Panc1 (cell line): ENCODE measurements at regions not wholly inside any gene's neighbourhood (a gene's known extent, or its start where the extent isn't known, plus 50 kb on each side); places are given as distances from the start of the nearest gene placed in this dataset.

Experiments used
- ATAC-seq: fragments of 200-7000 bp; cut with Tn5 transposase; 2 replicates; pipeline ENCODE4 v1.9.1; 2020; ENCODE audit warnings: mild to moderate bottlenecking, moderate library complexity
- BruUV-seq: library from RNA; stranded (reverse); fragments of 400-500 nt; replicated peaks from 2 replicates; lab custom pipeline; 2021; lab: Mats Ljungman, UMichigan
- CTCF ChIA-PET: fragments of 300-600 bp; sonication (Branson Sonifier 250); formaldehyde crosslinking; loops from one replicate; lab custom pipeline; 2022; ENCODE audit warnings: antibody characterized with exemption; lab: Charles Lee
- POLR2A ChIA-PET: fragments of 300-600 bp; sonication (Branson Sonifier 250); formaldehyde crosslinking; loops from one replicate; lab custom pipeline; 2022; ENCODE audit warnings: antibody characterized with exemption; lab: Charles Lee
- DNase-seq: peaks from one replicate; pipeline ENCODE4 v3.0.0-alpha.2; 2010; ENCODE audit warnings: low read depth, low spot score
- H3K27ac ChIP-seq: 2 replicates; pipeline ENCODE4 v1.5.1; 2011; ENCODE audit warnings: mild to moderate bottlenecking, low read length, inconsistent platforms
- H3K27me3 ChIP-seq: fragments of 200-500 bp; sonication (Bioruptor generic); 2 replicates; pipeline ENCODE4 v1.6.0; 2014; ENCODE audit warnings: low read length, inconsistent platforms; ENCODE audit not compliant: control insufficient read depth, insufficient read depth
- H3K36me3 ChIP-seq: fragments of 200-500 bp; sonication (Bioruptor generic); 2 replicates; pipeline ENCODE4 v1.5.1; 2014; ENCODE audit warnings: inconsistent platforms, mild to moderate bottlenecking, low read length, moderate library complexity; ENCODE audit not compliant: control insufficient read depth, insufficient read depth
- H3K4me1 ChIP-seq: 2 replicates; pipeline ENCODE4 v1.5.1; 2011; ENCODE audit warnings: inconsistent platforms, mild to moderate bottlenecking, low read length, moderate library complexity; ENCODE audit not compliant: control insufficient read depth, insufficient read depth
- H3K4me3 ChIP-seq, 2 experiments: 2 replicates each; pipeline ENCODE4 v1.5.1; 2011 to 2012; ENCODE audit warnings: low read depth in 2 of 2, low read length in 2 of 2, mild to moderate bottlenecking in 2 of 2, inconsistent platforms in 1 of 2, moderate library complexity in 1 of 2
- H3K9me3 ChIP-seq: fragments of 200-500 bp; sonication (Bioruptor generic); 2 replicates; pipeline ENCODE4 v1.5.1; 2014; ENCODE audit warnings: low read depth, mild to moderate bottlenecking, inconsistent platforms, low read length, moderate library complexity; ENCODE audit not compliant: control insufficient read depth, insufficient read depth
- POLR2AphosphoS5 ChIP-seq: IDR thresholded peaks from 2 replicates; pipeline ENCODE4 v1.6.1; 2012; ENCODE audit warnings: mild to moderate bottlenecking, low read depth, low read length, moderate library complexity
- SIN3A ChIP-seq: IDR thresholded peaks from 2 replicates; pipeline ENCODE4 v1.6.1; 2012; ENCODE audit warnings: low read depth, mild to moderate bottlenecking, low read length, moderate library complexity, borderline replicate concordance; ENCODE audit not compliant: insufficient read depth
- TCF7L2 ChIP-seq: IDR thresholded peaks from 2 replicates; pipeline ENCODE4 v1.6.1; 2011; ENCODE audit warnings: mild to moderate bottlenecking, low read depth, low read length, inconsistent platforms
- in situ Hi-C: cut with HindIII; loops from 2 replicates; pipeline ENCODE4 v1.10.0; 2016; ENCODE audit warnings: low sequenced_read_pairs, low pct_unique_long_range_greater_than_20kb
- intact Hi-C: fragments of 100-400 bp; cut with micrococcal nuclease; formaldehyde crosslinking; loops from one replicate; pipeline ENCODE4 v1.10.0; 2022; ENCODE audit not compliant: unreplicated experiment
- TF ChIP-seq, protein P1 (sequence below), 2 experiments: IDR thresholded peaks; 2 replicates each; pipeline ENCODE4 v1.6.1; 2011 to 2012; ENCODE audit warnings: low read depth in 2 of 2, control low read depth in 1 of 2, low read length in 1 of 2, mild to moderate bottlenecking in 1 of 2, moderate library complexity in 1 of 2; ENCODE audit not compliant: insufficient read depth in 1 of 2
- TF ChIP-seq, protein P2 (sequence below): fragments of 450-650 bp; IDR thresholded peaks from 2 replicates; pipeline ENCODE4 v1.5.1; 2017; ENCODE audit warnings: mild to moderate bottlenecking

DNA sequence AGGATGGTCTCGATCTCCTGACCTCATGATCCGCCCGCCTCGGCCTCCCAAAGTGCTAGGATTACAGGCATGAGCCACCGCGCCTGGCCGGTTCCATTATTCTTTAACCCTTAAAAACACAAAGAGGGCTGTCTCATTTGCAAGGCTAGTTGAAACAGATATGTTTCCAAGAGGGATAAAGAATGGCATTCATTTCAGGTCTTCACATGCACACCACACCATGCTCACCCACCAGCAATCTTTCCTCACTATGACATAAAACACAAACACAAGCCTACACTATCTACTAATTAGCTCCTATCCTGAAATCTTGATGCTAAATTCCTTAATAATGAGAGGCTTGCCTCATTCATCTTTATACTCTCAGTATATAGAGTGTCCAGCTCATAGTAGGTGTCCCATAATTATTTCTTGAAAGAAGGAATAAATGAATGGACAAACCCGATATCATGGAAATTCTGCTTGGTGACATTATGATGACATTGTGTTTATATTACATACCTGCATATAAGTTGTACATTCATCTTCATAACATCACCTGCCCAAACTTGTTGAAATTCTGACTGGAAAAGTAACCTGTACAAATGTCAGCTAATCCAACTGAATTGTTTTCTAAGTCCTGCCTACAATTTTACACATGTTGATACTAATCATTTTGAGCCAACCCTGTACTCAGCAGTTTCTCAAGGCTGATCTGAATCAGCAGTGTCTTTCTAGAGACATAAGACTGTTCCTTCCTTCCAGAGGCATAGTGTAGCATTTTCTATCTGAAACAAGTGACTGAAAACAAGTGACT lies 408.5 kb downstream of the KLHL13 start:
- no peak for TF ChIP-seq TCF7L2
- no peak for TF ChIP-seq POLR2AphosphoS5
- TF ChIP-seq, protein P1, sequence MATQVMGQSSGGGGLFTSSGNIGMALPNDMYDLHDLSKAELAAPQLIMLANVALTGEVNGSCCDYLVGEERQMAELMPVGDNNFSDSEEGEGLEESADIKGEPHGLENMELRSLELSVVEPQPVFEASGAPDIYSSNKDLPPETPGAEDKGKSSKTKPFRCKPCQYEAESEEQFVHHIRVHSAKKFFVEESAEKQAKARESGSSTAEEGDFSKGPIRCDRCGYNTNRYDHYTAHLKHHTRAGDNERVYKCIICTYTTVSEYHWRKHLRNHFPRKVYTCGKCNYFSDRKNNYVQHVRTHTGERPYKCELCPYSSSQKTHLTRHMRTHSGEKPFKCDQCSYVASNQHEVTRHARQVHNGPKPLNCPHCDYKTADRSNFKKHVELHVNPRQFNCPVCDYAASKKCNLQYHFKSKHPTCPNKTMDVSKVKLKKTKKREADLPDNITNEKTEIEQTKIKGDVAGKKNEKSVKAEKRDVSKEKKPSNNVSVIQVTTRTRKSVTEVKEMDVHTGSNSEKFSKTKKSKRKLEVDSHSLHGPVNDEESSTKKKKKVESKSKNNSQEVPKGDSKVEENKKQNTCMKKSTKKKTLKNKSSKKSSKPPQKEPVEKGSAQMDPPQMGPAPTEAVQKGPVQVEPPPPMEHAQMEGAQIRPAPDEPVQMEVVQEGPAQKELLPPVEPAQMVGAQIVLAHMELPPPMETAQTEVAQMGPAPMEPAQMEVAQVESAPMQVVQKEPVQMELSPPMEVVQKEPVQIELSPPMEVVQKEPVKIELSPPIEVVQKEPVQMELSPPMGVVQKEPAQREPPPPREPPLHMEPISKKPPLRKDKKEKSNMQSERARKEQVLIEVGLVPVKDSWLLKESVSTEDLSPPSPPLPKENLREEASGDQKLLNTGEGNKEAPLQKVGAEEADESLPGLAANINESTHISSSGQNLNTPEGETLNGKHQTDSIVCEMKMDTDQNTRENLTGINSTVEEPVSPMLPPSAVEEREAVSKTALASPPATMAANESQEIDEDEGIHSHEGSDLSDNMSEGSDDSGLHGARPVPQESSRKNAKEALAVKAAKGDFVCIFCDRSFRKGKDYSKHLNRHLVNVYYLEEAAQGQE (IDR thresholded peaks at IDR 0.05; ENCODE audit: insufficient read depth in 1 of 2, low read depth in 2 of 2, low read length in 1 of 2): no peak
- no peak for TF ChIP-seq SIN3A
- ATAC-seq (no peak), DNase-seq (no peak)
- in situ Hi-C loops: no loop called here
- POLR2A ChIA-PET: no interaction called here
- H3K27ac ChIP-seq: no peak overlapping the region
- CTCF ChIA-PET: no interaction called here
- H3K4me3 ChIP-seq: no peak overlapping the region
- intact Hi-C loops: no loop called here
- H3K9me3 ChIP-seq: no peaks in the 10 kb centered on the region
- no peaks in the 10 kb centered on the region for H3K36me3 ChIP-seq
- BruUV-seq: no TSS peak
- H3K4me1 ChIP-seq: no peaks in the 10 kb centered on the region
- H3K27me3 ChIP-seq: no peaks in the 10 kb centered on the region

DNA sequence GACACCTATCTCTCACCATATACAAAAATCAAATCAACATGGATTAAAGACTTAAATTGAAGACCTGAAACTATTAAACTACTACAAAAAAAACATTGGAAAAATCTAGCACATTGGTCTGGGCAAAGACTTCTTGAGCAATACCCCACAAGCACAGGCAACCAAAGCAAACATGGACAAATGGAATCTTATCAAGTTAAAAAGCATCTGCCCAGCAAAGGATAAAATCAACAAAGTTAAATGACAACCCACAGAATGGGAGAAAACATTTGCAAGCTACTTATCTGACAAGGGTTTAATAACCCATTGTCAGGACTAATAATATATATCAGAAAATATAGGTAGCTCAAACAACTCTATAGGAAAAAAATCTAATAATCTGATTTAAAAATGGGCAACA lies 415.6 kb downstream of the KLHL13 start:
- DNase-seq (no peak), ATAC-seq (no peak)
- H3K27me3 ChIP-seq: no peaks in the 10 kb centered on the region
- in situ Hi-C loops: no loop called here
- CTCF ChIA-PET: no interaction called here
- no peaks in the 10 kb centered on the region for H3K4me1 ChIP-seq
- TF ChIP-seq, protein P1 (IDR thresholded peaks at IDR 0.05; ENCODE audit: insufficient read depth in 1 of 2, low read depth in 2 of 2, low read length in 1 of 2): no peak
- TF ChIP-seq, protein P2, sequence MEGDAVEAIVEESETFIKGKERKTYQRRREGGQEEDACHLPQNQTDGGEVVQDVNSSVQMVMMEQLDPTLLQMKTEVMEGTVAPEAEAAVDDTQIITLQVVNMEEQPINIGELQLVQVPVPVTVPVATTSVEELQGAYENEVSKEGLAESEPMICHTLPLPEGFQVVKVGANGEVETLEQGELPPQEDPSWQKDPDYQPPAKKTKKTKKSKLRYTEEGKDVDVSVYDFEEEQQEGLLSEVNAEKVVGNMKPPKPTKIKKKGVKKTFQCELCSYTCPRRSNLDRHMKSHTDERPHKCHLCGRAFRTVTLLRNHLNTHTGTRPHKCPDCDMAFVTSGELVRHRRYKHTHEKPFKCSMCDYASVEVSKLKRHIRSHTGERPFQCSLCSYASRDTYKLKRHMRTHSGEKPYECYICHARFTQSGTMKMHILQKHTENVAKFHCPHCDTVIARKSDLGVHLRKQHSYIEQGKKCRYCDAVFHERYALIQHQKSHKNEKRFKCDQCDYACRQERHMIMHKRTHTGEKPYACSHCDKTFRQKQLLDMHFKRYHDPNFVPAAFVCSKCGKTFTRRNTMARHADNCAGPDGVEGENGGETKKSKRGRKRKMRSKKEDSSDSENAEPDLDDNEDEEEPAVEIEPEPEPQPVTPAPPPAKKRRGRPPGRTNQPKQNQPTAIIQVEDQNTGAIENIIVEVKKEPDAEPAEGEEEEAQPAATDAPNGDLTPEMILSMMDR: no peak
- no peak overlapping the region for H3K4me3 ChIP-seq
- H3K9me3 ChIP-seq: 0 out of 2 replicates have a peak, but pooled peaks cover 5% of the 10 kb centered on the region
- H3K36me3 ChIP-seq: no peaks in the 10 kb centered on the region
- H3K27ac ChIP-seq: no peak overlapping the region
- POLR2A ChIA-PET: interaction anchor here (0.7 kb wide), 1 partner anchor 10 kb away, joined by 3 read pairs; no protein-coding TSS in a partner anchor
- no TSS peak for BruUV-seq
- intact Hi-C loops: no loop called here
